ENCODE measurements at regions not wholly inside any gene's neighbourhood (a gene's known extent, or its start where the extent isn't known, plus 50 kb on each side); places are given as distances from the start of the nearest gene placed in this dataset.
A peak's percentile ranks its signal among the peaks of the same experiment; 100 is the strongest.
"Not testable (repeated sequence)": the region's sequence is repeated elsewhere in the genome, so short reads cannot be mapped to it uniquely, and the experiment has no call there.

DNA sequence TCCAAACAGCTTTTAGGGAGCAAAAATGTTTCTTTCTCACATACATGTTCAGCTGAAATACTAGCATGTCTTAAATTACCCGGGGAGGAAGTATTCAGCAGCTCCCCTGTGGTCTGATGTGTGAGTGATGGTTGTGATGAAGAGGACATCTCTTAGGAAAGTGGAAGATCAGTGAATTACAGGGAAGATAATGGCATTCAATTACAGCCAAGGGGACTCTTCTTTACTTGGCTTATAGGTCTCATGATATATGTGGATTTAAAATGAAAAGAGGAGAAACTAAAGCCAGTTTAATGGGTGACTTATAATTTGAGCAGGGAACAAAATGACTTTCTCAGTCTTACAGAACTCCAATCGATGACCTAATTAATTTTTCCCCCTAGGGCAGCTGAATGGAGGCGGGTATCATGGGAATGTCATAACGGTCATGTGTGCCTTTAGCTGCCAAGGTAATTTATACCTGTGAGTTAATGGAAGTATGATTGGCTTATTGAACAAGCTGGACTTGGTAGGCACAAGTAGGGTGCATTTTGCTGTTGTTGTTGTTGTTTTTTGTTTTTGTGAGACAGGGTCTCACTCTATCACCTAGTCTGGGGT is 198.8 kb downstream of the HIPK3 start:
- no peak for FAIRE-seq

DNA sequence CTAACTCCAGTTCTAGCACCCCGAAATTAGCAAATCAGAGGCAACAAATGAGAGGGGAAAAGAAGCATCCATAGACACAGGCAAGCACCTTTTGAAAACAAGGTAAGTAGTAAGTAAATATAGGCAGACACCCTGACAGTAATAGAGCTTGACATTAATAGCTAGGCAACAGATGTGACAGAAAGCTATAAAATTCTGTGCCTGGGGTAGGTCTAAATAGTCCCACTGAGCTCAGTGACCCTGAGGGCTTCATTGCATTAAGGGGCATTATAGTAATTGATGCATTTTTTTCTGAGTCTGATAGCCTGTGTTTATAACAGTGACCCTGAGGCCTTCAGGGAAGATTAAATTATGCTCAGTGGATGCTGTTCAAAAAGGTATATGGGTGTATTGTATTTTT is 197.1 kb downstream of the HIPK3 start:
- no peak for FAIRE-seq

DNA sequence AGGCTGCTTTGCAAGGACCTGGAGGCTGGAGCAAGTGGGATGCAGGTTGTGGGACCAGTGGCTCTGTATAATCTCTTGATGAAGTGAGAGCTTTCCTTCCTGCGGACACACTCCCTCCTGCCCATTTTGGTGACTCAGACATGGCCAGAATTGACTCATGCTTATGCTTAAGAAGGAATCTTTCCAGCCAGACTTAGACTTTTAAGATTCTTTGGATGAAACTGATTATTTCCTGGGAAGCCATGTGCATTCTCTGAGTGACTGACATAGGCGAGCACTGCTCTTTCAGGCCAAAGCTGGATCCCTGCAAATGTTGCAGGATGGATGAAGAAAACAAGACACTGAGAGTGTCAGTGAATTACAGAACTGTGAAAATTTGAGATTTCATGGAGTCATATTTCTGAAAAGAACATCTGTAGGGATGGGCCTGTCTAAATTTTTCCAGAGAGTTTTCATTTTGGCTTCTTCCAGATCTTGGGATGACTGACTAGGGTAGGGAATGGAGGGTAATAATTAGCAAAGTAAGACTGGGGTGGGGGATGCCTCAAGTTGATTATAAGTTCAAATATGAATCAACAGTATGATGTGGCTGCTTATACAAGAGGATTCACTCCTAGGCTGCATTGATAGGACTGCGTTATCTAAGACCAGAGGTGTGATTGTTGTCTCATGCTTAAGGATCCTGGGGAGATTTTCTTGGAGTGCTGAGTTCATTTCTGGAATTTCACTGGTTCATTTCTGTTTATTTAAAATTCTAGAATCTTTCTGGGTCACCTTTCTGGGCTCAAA is 195.8 kb downstream of the HIPK3 start:
- FAIRE-seq, result no peak

DNA sequence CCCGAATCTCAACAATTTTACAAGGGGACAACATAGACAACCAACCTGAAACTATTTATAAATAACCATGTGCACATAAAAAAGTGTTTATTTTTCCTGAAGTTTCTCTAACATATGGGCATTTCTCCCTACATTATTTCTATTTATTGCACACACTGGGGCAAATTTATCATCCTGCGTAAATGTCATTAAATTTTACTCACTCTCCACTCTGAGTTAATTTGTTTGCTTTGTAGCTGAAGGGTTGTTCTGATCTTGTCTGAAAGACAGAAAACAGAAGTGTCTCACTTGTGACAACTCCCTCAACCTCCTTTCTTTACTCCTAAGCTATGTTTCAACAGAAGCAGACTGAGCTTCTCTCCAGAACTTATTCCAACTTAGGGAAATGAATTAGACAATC is 194.2 kb downstream of the HIPK3 start:
- FAIRE-seq, result peak; percentile 87

DNA sequence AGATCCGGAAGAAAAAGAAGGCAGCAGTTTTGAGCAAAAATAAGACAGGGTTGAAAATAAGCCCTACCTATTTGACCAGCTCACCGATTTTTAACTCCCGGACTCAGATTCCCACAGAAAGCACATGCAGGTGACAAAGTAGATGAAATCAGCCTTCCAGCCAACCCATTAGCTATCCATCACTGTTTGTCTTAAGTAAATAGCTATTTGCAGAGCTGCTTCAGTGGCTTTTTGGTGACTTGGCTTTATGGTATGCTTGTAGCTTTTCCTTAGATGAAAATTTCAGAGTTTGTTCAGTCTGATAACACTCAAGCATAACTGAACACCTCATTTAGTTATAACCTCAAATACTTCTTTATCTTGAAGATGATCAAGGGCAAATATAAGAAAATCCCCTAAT is 192.6 kb downstream of the HIPK3 start:
- no peak for FAIRE-seq

DNA sequence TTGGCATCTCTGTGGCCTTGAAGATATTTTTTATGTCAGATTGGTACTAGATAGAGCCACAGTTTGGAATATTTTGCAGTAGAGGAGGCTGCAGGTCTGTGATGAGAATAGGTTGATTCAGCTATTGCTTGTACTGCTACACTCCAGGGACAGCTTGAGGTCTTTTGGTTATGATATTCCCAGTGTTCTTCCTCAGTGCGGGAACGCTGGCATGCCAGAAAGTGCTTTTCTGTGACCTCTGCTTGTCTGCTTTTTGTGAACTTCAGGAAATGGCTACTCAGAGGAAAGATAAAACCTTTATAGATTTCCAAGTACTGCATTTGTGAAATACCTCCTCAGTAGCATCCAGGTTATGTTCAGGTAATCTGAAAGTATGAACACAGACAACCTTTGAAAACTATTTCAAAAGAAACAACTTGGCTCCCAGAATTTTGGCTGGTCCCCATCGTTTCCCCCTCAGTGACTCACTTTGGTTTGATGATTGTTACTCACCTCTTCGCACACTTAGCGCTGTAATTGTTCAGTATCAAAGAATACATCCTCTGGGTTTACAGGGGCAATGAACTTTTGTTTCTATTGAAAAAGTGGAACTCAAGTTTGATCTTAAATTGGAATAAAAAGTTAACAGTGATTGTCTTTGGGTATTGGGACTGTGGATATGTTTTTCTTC is 191.4 kb downstream of the HIPK3 start:
- FAIRE-seq, result no peak

DNA sequence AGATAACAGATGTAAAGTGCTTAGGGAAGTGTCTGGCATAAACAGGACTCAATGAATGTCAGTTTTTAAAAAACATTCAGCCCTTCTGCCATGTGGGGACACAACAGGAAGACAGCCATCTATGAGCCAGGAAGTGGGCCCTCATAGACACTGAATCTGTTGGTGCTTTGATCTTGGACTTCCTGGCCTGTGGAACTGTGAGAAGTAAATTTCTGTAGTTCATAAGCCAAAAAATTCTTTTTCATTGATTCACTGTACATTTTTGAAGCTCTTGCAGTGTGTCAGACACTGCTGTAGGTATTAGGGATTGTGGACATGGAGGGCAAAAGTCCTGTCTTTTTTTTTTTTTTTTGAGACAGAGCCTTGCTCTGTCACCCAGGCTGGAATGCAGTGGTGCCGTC is 188.6 kb downstream of the HIPK3 start:
- no peak for FAIRE-seq

DNA sequence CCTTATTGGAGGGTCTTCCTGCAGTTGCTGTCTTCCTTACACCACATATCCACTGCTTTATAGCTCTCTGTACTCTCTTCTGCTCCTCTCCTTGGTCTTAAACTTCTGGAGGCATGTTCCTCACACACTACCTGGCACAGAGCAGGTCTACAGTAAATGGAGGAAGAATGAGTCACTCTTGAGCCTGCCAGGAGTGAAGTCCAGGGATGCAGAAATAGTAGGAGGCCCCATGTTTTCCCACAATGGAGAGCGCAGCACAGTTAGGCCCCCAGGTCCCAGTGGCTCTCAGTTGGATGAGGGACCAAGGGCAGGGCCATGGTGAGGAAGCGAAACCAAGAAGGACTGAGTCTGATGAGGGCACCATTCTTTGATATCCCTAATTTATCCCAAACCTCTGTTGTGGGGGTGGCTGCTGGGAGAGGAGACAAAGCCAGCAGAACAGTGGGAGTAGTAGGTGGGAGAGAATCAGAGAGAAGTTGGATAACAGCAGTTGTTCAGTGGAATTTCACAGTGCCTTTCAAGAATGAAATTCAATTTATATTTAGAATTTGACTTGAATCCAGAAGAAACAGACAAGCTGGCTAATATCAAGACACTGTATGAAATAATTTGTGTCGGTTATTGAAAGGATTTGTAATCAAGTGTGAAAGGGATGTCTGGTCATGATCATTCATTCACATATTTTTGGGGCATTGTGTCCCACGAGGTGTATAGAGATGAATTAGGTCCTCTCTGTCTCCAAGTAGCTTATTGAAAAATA is 187.8 kb downstream of the HIPK3 start:
- FAIRE-seq, result no peak

DNA sequence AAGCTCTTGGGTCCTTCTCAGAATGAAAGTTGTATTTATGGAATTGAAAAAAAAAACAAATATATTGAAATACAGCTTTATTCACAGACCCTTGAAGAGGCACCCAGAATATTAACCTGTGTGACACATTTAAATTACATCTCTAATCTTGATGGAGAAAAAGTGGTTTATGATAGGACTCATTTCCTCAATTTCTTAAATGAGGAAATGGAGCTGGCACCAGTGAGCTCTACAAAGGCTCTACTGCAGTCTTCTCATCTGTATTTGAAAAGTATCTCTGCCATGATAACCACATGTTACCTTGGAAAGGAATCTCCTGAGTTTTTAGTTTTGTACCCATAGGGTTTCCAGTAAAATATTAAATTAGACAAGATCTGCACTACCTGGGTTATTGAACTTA is 186.5 kb downstream of the HIPK3 start:
- no peak for FAIRE-seq

DNA sequence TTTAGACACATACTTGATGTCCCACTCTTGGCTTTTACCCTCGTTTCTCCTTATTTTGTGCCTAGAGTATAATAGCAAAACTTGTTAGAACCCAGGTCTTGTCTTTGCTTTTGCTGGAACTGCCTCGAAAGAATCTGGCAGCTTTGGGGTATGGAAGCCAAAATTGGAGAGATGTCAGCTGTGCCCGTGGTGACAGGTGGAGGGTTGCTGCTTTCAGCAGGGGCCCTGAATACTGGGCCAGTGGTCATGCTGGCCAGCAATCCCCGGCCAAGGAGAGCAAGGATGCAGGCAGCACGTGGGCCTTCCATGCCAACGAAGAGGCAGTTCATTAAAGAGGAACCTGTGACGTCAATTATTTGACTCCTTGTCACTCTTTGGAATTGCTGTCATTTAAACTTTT is 181.1 kb downstream of the HIPK3 start:
- FAIRE-seq, result no peak

DNA sequence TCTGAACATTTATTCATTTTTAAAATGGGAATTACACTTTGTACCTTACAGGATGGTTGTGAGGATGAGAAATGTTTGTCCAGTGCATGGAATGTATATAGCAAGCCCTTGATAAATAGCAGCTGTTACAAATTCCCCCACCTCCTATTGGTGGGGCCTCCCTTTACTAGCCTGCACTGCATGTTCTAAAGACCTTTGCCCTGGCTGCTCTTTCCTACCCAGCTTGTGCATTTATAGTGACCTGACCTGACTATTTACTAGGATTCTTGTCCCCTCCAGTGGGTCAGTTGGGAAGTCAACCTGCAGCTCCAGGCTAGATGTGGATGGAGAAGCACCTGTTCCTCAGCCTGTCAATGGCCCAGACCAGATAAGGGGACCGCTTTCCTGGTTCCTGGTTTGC is 180.3 kb downstream of the HIPK3 start:
- FAIRE-seq, result no peak

DNA sequence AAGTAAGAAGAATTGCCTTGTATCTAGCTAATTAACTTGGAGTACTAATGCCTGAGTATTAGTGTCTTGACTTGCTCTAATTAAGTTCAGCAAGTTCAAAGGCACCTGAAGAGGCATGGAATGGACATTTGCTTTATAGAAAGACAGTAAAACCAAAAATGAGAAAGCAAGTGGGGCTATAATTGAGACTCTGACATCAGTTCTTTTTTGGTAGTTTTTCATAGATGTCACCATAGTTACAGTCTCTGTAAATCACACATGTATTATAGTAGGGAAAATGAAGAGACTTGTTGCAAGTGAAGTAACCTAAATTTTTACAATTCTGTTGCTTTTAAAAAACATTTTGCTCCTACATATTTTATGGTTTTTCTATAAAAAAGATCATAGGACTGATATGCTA is 178.0 kb downstream of the HIPK3 start:
- no peak for FAIRE-seq

DNA sequence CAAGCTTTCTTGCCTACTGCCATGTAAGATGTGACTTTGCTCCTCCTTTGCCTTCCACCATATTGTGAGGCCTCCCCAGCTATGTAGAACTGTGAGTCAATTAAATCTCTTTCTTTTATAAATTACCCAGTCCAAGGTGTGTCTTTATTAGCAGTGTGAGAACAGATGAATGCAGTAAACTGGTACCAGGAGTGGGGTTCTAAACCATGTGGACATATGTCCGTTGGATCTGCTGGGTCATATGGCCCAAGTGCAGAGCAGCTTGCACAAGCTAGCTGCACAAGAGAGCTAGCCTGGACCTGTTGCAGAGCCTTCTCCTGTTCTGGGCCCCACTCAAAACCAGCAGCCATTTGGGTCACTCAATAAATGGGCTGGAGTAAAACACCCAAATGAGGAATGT is 177.1 kb downstream of the HIPK3 start:
- FAIRE-seq, result no peak

DNA sequence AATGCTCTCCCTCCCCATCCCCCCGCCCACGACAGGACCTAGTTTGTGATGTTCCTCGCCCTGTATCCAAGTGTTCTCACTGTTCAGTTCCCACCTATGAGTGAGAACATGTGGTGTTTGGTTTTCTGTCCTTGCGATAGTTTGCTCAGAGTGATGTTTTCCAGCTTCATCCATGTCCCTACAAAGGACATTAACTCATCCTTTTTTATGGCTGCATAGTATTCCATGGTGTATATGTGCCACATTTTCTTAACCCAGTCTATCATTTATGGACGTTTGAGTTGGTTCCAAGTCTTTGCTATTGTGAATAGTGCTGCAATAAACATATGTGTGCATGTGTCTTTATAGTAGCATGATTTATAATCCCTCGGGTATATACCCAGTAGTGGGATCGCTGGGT is 171.3 kb downstream of the HIPK3 start:
- FAIRE-seq, result not testable (repeated sequence)

DNA sequence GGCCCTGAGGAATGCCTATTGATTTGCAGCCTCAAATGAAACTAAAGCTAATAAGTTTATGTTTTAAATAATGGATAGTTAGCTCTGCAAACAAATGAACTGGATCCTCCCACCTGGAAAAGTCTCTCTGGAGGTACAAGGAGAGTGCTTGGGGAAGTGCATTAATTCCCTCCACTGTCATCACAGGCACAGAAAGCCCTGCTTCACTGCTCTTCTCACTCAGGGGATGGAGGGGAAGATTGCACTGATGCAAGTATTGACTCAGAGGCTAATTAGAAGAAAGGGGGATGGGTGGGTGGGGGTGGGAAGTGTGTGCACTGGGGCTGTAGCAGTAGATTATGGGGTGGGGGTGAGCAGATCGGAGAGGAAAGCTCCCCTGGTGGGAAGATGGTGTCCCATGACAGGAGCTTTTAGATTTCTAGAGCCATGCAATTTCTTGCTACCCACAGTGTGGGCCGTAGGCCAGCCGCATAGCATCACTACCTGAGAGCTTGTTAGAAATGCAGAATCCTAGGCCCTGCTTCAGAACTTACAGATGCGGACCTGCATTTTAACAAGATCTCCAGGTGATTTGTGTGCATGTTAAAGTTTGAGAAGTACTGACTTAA is 163.9 kb downstream of the HIPK3 start:
- no peak for FAIRE-seq

DNA sequence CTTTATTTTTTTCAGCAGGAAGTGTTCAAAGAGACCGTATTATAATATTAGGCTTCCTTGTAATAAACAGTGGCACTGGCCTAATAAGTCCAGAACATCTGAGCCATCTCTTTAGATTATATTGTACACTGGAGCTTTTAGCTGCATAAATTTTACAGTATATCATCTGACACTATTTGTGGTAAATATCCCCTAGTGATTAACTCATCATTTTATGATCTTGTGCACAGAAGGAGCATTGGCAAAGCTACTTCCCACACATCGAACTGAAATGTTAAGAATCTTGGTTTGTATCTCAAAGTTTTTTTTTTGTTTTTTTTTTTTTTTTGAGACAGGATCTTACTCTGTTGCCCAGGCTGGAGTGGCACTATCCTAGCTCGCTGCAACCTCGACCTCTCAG is 162.7 kb downstream of the HIPK3 start:
- no peak for FAIRE-seq

DNA sequence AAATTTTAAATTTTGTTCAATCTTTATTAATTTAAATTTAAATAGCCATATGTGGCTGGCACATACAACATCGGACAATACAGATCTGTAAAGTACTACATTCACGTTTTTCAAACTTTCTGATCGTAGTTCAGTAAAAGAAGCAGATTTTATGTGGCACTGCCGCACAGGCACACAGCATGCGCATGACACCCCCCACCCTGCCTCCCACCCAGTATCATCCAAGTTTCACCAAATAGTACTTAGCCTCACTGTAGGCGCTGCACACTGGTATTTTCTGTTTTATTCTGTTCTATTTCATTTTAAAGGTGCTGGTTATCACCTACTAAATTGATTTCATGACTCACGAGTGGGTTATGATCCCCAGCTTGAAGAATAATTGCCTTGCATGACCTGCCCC is 159.9 kb downstream of the HIPK3 start:
- no peak for FAIRE-seq

DNA sequence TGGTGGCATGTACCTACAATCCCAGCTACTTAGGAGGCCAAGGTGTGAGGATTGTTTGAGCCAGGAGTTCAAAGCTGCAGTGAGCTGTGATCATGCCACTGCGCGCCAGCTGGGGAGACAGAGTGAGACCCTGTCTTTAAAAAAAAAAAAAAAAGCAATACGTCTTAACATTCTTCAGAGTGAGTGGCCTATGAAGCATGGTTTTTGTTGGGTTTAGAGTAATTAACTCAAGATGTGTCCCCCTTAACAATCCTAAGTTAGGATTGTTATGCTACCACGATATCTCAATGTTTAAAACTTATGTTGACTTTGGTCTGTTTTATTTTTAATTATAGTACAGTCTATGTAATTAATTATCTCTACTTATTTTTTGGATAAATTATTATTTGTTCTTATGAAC is 156.1 kb downstream of the HIPK3 start:
- FAIRE-seq, result no peak

DNA sequence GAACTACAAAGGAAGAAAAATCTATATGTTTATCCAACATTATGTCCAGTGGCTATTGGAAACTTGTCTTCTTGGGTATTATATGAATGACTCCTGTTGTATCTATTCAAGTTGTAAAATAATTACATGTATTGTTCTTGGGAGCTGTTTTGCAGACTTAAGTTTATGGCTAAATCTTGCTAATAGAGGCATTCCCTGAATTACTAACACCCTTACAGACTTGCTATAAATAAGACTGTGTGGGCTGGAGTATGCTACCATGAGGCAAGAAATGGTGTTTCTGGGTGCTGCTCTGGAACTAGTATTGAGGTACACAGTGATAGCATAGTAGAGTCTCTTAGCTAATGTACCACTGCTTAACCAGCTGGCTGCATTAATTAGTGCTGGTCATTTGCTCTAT is 155.1 kb downstream of the HIPK3 start:
- no peak for FAIRE-seq

DNA sequence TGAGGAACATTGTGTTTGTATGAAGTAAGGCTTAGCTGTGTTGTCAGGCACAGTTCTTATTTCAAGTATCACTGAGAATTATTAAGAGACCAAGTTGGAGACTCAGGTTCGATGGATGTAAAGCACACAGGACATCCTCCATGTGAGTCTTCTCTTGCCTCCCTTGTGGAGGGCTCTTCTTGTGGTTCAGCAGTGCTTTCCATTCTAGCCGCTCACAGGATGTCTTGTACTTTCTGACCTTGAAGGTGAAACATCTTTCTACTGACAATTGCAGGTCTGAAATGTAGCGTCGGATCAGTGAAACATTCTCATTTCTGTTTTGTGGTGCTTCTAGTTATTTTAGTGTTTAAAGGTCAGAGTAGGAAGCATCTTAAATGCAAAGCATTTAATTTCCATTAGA is 154.6 kb downstream of the HIPK3 start:
- FAIRE-seq, result no peak

DNA sequence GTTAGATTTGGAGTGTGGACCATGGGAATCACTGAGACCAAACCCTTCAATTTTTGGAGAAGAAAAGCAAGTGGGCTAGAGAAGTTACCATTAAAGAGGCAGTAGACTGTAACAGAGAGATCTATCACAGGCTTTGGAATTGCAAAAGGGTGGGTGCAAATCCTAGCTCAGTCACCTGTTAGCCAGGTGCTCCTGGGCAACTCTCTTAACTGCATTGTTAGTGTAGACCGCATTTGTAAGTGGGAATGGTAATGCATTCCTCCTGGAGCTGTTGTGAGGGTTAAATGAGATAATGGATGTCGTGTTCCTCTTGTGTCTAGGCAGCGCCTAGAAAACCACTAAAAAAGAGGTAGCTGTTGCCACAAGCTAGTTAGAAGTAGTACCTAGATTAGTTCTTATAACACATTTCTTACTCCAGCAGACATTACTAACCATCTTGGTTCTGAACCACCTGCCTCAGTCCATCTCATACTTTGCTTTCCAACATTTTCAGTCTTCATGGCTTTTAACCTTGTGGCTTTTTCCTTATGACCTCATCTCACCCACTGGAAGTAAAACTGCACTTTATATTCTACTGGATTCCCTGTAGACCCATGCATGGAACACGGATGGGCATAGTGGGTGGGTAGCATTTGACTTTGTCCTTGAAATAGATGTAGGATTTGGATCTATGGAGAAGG is 153.0 kb downstream of the HIPK3 start:
- no peak for FAIRE-seq
